ACC112 (cell line): ENCODE measurements at regions not wholly inside any gene's neighbourhood (a gene's known extent, or its start where the extent isn't known, plus 50 kb on each side); places are given as distances from the start of the nearest gene placed in this dataset.

Experiments used
- H2AFZ ChIP-seq: fragments of 200-600 bp; sonication (generic); one replicate; pipeline ENCODE4 v1.6.0; 2017; ENCODE audit warnings: antibody characterized with exemption, low read length; ENCODE audit not compliant: unreplicated experiment
- H3K27ac ChIP-seq: fragments of 200-600 bp; sonication (generic); 2 replicates; pipeline ENCODE4 v1.5.1; 2014; ENCODE audit warnings: low read depth, mild to moderate bottlenecking, antibody characterized with exemption, low read length, moderate library complexity
- H3K27me3 ChIP-seq: fragments of 200-600 bp; sonication (generic); 2 replicates; pipeline ENCODE4 v1.6.1; 2014; ENCODE audit warnings: mild to moderate bottlenecking, antibody characterized with exemption, low read length, moderate library complexity, mixed read lengths; ENCODE audit not compliant: insufficient read depth
- H3K36me3 ChIP-seq: fragments of 200-600 bp; sonication (generic); 2 replicates; pipeline ENCODE4 v1.6.1; 2016; ENCODE audit warnings: mild to moderate bottlenecking, antibody characterized with exemption, low read length, moderate library complexity, mixed read lengths; ENCODE audit not compliant: insufficient read depth
- H3K4me1 ChIP-seq: fragments of 200-600 bp; sonication (generic); one replicate; pipeline ENCODE4 v1.6.1; 2016; ENCODE audit warnings: low read length, mixed read lengths; ENCODE audit not compliant: insufficient read depth, unreplicated experiment, control insufficient read depth
- H3K4me3 ChIP-seq: fragments of 200-600 bp; sonication (generic); 2 replicates; pipeline ENCODE4 v1.5.1; 2014; ENCODE audit warnings: mild to moderate bottlenecking, low read depth, low read length
- H3K79me2 ChIP-seq: fragments of 200-600 bp; sonication (generic); one replicate; pipeline ENCODE4 v1.6.0; 2016; ENCODE audit warnings: low read length; ENCODE audit not compliant: control insufficient read depth, unreplicated experiment, insufficient read depth

GRCh38 chr13:104841110-104841509 is 1694.4 kb downstream of the EFNB2 start:
- Histone ChIP-seq H3K27me3 (no peaks in the 10 kb centered on the region; the same call in 1 of the 2 replicates), H3K4me1 (no peaks in the 10 kb centered on the region), H3K79me2 (no peaks in the 10 kb centered on the region), H3K4me3 (no peak overlapping the region), H3K27ac (no peak overlapping the region), H3K36me3 (no peaks in the 10 kb centered on the region), H2AFZ (no peak overlapping the region)

DNA sequence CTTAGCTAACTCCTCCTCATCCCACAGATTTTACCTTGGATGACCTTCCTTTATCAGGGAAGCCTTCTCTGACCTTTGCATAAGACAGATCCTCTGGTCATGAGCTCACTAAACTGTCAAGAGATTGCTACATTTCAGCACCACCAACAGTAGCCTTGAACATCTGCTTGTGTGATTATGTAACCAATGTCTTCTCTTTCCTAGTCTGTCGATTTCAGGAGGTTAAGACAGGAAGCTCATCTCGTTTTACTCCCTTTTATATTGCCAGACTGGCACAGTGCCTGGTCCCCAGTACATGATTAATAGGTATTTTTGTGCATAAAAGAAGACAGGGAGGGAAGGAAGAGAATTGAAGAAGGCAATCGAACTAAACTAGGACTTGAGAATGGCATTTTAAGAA is 1697.7 kb downstream of the EFNB2 start:
- Histone ChIP-seq H3K27me3 (no peaks in the 10 kb centered on the region; the same call in none of the 2 replicates), H3K36me3 (no peaks in the 10 kb centered on the region), H3K4me3 (no peak overlapping the region), H3K4me1 (no peaks in the 10 kb centered on the region), H3K27ac (no peak overlapping the region), H3K79me2 (no peaks in the 10 kb centered on the region), H2AFZ (no peak overlapping the region)

DNA sequence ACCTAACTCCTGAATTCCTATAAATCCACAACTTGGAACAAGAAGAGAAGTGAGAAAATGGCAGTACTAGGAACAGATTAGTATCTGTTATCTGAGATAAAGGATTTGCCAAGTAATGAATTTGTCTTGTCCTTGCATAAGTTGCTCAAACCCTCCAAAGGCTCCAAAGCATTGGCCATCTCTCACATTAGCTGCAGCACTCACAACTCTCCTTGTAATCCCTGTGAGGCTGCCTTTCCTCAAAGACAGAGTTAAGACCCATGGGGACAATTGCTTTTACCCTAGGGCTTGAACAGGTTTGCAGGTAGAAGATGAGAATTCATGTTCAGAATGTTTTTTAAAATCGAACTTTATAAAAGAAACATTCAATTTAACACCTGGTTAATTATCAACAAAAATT is 1702.2 kb downstream of the EFNB2 start:
- no peak overlapping the region for H3K27ac ChIP-seq
- H3K4me1 ChIP-seq, result no peaks in the 10 kb centered on the region
- no peak overlapping the region for H2AFZ ChIP-seq
- no peak overlapping the region for H3K4me3 ChIP-seq
- H3K27me3 ChIP-seq, result no peaks in the 10 kb centered on the region; the same call in none of the 2 replicates
- H3K36me3 ChIP-seq, result no peaks in the 10 kb centered on the region
- H3K79me2 ChIP-seq, result no peaks in the 10 kb centered on the region

DNA sequence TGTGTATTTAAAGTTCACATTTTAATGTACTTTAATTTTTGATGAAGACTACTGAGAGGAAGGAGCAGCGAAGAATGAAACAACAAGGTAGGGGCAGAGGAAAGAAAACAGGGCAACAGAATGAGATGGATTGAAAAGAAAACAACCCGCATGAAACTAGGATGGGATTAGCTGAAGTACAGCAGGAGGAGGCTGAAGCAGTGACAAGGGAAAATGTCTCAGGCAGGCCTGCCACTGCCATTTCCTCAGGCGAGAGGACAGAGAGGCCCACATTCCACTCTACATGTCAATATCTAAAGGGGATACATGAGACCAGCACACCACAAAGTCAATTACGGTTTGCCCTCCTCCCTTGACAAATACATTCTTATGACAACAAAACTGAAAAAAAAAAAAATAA is 1703.2 kb downstream of the EFNB2 start:
- Histone ChIP-seq H3K4me3 (no peak overlapping the region), H3K4me1 (no peaks in the 10 kb centered on the region), H3K79me2 (no peaks in the 10 kb centered on the region), H2AFZ (no peak overlapping the region), H3K36me3 (no peaks in the 10 kb centered on the region), H3K27me3 (no peaks in the 10 kb centered on the region; the same call in none of the 2 replicates), H3K27ac (no peak overlapping the region)

DNA sequence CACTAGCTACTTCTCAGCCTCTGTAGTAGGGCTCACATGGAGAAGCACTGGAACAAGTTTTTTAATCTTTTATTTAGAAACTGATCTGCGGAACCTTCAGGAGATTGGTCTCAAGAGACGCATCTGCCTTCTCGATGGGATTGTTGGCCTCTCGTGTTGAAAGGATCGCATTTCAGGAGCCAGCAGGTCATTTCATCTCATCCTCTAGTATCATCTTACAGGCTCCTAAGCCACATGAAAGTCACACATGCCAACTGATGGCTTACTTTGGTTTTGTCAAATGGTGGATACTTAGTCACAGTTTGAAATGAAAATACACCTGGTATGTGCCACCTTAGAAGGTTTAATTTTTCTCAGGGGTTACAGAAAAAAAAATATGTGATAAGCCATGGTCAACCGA is 1703.6 kb downstream of the EFNB2 start:
- H3K4me1 ChIP-seq, result no peaks in the 10 kb centered on the region
- H3K27me3 ChIP-seq, result no peaks in the 10 kb centered on the region; the same call in none of the 2 replicates
- H3K27ac ChIP-seq, result no peak overlapping the region
- no peak overlapping the region for H3K4me3 ChIP-seq
- H2AFZ ChIP-seq, result no peak overlapping the region
- no peaks in the 10 kb centered on the region for H3K79me2 ChIP-seq
- no peaks in the 10 kb centered on the region for H3K36me3 ChIP-seq

GRCh38 chr13:104823709-104824108 is 1711.8 kb downstream of the EFNB2 start:
- Histone ChIP-seq H3K27ac (no peak overlapping the region), H3K36me3 (no peaks in the 10 kb centered on the region), H3K4me1 (no peaks in the 10 kb centered on the region), H3K27me3 (no peaks in the 10 kb centered on the region; the same call in 1 of the 2 replicates), H2AFZ (no peak overlapping the region), H3K4me3 (no peak overlapping the region), H3K79me2 (no peaks in the 10 kb centered on the region)

GRCh38 chr13:104823071-104823470 is 1712.4 kb downstream of the EFNB2 start:
- no peaks in the 10 kb centered on the region for H3K79me2 ChIP-seq
- no peak overlapping the region for H3K27ac ChIP-seq
- H3K4me3 ChIP-seq, result no peak overlapping the region
- no peaks in the 10 kb centered on the region for H3K4me1 ChIP-seq
- no peak overlapping the region for H2AFZ ChIP-seq
- H3K27me3 ChIP-seq, result no peaks in the 10 kb centered on the region; the same call in 1 of the 2 replicates
- no peaks in the 10 kb centered on the region for H3K36me3 ChIP-seq

- Histone ChIP-seq H3K4me3 (no peak overlapping the region), H3K27ac (no peak overlapping the region), H3K27me3 (no peaks in the 10 kb centered on the region), H3K4me1 (no peaks in the 10 kb centered on the region), H3K36me3 (no peaks in the 10 kb centered on the region), H3K79me2 (no peaks in the 10 kb centered on the region), H2AFZ (no peak overlapping the region)
Measured at GRCh38 chr13:104817271-104817670, 1718.2 kb downstream of the EFNB2 start.

DNA sequence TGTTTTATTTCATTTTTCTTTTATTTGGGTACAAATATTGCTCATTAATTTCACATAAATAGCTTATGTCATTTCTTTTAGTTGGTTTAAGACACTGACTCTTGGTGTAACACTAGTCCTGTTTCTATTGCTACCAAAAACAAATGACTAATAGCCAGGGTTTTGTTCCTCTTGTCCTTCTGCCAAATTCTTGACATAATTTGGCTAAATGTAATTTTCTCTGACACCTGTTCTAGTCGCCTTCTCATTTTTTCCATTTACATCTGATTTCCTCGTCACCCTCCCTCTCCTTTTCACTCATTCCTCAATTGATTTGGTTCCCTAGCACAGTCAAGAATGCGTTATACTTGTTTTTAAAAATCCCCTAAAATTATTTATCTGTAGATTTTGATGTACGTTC is 1718.7 kb downstream of the EFNB2 start:
- Histone ChIP-seq H3K36me3 (no peaks in the 10 kb centered on the region), H2AFZ (no peak overlapping the region), H3K4me3 (no peak overlapping the region), H3K27me3 (no peaks in the 10 kb centered on the region), H3K79me2 (no peaks in the 10 kb centered on the region), H3K27ac (no peak overlapping the region), H3K4me1 (no peaks in the 10 kb centered on the region)

DNA sequence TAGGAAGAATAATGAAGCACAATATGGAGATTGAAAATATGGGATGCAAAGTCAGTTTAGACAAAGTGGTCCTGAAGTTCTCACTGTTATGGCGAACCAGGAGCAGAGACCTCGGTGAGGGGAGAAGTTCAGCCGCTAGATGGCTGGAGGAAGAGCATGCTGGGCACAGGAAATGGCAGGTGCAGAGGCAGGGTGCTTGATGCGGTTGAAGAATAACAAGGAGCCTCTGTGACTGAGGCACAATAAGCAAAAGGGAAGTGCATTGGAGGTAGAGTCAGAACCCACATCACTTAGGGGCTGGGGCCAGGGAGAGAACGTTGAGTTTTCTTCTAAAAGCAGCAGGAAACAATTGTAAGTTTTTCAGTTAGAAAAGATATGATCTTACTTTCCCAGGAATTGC is 1725.2 kb downstream of the EFNB2 start:
- H2AFZ ChIP-seq, result no peak overlapping the region
- H3K36me3 ChIP-seq, result no peaks in the 10 kb centered on the region
- H3K4me1 ChIP-seq, result no peaks in the 10 kb centered on the region
- no peak overlapping the region for H3K4me3 ChIP-seq
- no peaks in the 10 kb centered on the region for H3K27me3 ChIP-seq
- H3K27ac ChIP-seq, result no peak overlapping the region
- H3K79me2 ChIP-seq, result no peaks in the 10 kb centered on the region

DNA sequence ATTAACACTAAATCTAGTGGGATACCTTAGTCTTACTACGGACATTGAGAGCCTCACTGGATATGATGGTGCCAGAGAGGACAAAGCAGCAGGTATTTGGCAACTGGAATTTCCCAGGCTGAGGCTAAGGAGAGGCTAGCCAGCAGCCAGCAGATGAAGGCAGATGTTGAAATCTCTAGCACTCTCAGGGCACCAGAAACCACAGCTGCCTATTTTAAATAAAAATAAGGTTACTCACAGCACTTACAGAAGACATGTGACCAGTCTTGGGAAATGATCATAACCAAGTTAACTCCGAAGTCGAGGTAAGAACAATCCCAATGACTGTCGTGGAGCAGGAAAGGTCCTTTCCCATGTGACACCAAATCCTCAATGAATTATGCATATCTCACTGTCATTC is 1726.0 kb downstream of the EFNB2 start:
- no peaks in the 10 kb centered on the region for H3K79me2 ChIP-seq
- no peak overlapping the region for H3K4me3 ChIP-seq
- H2AFZ ChIP-seq, result no peak overlapping the region
- H3K27me3 ChIP-seq, result no peaks in the 10 kb centered on the region
- H3K27ac ChIP-seq, result no peak overlapping the region
- no peaks in the 10 kb centered on the region for H3K4me1 ChIP-seq
- H3K36me3 ChIP-seq, result no peaks in the 10 kb centered on the region
